Bronchial epithelial cell (primary cell): ENCODE measurements at regions not wholly inside any gene's neighbourhood (a gene's known extent, or its start where the extent isn't known, plus 50 kb on each side); places are given as distances from the start of the nearest gene placed in this dataset.
A peak's percentile ranks its signal among the peaks of the same experiment; 100 is the strongest.

Source experiments
- DNase-seq: peaks from one replicate; pipeline ENCODE4 v3.0.0-alpha.2; 2010; ENCODE audit warnings: low read depth
- FAIRE-seq: peaks from 2 replicates; lab custom pipeline; 2011; peaks lifted over from hg19 to GRCh38; lab: Jason Lieb, UNC
- H3K27me3 ChIP-seq: 2 replicates; pipeline ENCODE4 v1.5.1; 2011; ENCODE audit warnings: low read length; ENCODE audit not compliant: control insufficient read depth, insufficient read depth
- H3K36me3 ChIP-seq: 2 replicates; pipeline ENCODE4 v1.5.1; 2011; ENCODE audit warnings: low read length; ENCODE audit not compliant: control insufficient read depth, insufficient read depth
- H3K4me3 ChIP-seq: 2 replicates; pipeline ENCODE4 v1.5.1; 2011; ENCODE audit warnings: mild to moderate bottlenecking, low read depth, low read length, control low read depth
- TF ChIP-seq, protein P1 (sequence below): IDR thresholded peaks from 2 replicates; pipeline ENCODE4 v1.5.1; 2011; ENCODE audit warnings: mild to moderate bottlenecking, moderate library complexity, low read length, control low read depth, inconsistent platforms; ENCODE audit not compliant: insufficient read depth, severe bottlenecking

DNA sequence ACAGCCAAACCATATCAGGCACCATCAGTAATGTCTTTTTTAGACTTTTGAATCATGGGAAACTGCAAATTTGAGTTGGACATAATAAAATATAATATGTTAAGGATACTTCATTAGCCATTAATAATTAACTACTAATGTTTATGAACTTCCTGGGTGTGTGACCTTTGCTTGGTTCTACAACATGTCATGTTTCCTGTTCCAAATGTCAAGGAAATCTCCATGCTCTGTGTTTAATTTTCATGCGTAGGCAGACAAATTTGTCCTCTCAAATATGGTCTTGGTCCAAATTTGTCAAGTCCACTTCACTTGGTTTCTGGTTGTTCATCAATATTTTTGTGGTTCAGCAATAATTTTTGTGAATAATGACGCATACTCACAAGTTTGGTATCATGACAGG is 410.5 kb downstream of the BMP2 start:
- no peak for DNase-seq
- FAIRE-seq, result no peak
- TF ChIP-seq, protein P1, sequence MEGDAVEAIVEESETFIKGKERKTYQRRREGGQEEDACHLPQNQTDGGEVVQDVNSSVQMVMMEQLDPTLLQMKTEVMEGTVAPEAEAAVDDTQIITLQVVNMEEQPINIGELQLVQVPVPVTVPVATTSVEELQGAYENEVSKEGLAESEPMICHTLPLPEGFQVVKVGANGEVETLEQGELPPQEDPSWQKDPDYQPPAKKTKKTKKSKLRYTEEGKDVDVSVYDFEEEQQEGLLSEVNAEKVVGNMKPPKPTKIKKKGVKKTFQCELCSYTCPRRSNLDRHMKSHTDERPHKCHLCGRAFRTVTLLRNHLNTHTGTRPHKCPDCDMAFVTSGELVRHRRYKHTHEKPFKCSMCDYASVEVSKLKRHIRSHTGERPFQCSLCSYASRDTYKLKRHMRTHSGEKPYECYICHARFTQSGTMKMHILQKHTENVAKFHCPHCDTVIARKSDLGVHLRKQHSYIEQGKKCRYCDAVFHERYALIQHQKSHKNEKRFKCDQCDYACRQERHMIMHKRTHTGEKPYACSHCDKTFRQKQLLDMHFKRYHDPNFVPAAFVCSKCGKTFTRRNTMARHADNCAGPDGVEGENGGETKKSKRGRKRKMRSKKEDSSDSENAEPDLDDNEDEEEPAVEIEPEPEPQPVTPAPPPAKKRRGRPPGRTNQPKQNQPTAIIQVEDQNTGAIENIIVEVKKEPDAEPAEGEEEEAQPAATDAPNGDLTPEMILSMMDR, result no peak
- no peak overlapping the region for H3K4me3 ChIP-seq
- no peaks in the 10 kb centered on the region for H3K27me3 ChIP-seq
- no peaks in the 10 kb centered on the region for H3K36me3 ChIP-seq

DNA sequence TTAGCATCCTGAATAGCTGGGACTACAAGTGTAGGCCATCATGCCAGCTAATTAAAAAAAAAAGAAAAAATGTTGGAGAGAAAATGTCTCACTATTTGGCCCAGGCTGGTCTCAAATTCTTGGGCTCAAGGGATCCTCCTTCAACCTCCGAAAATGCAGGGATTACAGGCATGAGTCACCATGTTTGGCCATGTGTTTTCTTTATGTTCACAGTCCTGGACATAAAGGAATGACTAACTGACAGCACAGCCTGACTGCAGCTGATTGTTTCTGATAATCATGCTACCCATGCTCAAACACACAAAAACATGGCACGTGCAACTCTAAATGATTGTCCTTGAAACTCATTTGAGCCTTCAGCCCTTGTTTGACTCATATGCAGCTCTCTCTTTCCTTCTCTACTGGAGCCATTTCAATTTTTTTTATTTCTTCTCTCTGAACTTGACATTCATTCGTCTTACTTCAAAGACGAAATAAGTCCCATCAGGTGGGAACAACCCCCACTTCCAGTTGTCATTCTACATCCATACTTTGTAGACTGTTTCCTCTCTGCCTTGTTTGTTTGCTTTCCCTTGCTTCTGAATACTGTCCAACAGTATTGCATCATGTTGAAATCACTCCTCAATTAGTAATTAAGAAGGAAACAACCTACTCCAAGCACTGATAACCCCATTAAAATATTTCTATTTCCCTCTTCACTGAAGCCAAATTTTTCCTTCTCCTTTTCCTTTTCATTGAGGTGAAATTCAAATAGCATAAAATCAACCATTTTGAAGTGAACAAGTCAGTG is 413.0 kb downstream of the BMP2 start:
- FAIRE-seq, result no peak

DNA sequence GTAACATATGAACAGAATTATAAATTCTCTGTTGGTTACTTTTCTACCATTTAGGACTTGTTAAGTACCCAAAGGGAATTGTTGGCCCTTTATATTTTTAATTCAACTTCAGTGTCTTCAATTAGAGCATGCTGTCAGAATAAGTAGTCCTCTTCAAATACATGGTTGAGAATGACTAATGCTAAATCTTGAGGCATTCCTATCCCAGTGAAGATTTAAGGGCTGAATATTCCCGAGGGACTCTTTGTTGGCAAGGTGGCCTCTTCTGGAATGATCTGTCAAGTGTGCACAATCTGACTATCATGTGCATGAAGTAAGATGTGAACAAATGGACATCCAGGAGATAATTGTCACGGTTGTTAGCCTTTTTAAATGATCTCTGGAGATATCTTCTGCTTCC is 421.7 kb downstream of the BMP2 start:
- TF ChIP-seq, protein P1, result no peak
- no peak for FAIRE-seq
- DNase-seq, result no peak
- Histone ChIP-seq H3K27me3 (no peaks in the 10 kb centered on the region), H3K4me3 (no peak overlapping the region), H3K36me3 (no peaks in the 10 kb centered on the region)

More for the DNA sequence above, 413.0 kb downstream of the BMP2 start:
- DNase-seq, result peak; percentile 93
- Histone ChIP-seq H3K36me3 (no peaks in the 10 kb centered on the region), H3K4me3 (no peak overlapping the region), H3K27me3 (no peaks in the 10 kb centered on the region)
- TF ChIP-seq, protein P1, result no peak

DNA sequence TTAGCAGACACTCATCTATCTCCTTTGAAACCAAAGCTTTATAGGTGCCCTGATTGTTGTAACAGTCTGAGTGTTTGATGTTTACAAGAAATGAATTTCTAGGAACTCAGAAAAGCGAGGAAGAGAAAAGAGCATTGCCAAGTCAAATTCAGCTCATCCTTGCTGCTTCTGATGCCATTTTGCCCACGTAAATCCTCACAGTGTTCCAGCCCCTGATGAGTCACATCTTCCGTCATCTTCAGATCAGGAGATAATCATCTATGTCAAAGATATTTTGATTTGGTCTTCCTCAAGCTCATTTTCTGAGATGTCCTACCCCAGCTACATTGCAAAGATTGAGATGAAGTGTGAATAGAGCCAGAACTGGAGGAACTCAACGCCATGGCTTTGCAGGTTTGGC is 426.2 kb downstream of the BMP2 start:
- peak; percentile 43 for FAIRE-seq
- H3K4me3 ChIP-seq, result no peak overlapping the region
- TF ChIP-seq, protein P1, result no peak
- H3K27me3 ChIP-seq, result no peaks in the 10 kb centered on the region
- no peak for DNase-seq
- no peaks in the 10 kb centered on the region for H3K36me3 ChIP-seq

- Histone ChIP-seq H3K27me3 (no peaks in the 10 kb centered on the region), H3K36me3 (no peaks in the 10 kb centered on the region), H3K4me3 (no peak overlapping the region)
- FAIRE-seq (peak; percentile 83), DNase-seq (peak; percentile 97)
- TF ChIP-seq, protein P1, result no peak
Observed at GRCh38 chr20:7195704-7196103, 428.2 kb downstream of the BMP2 start.
